ENCODE measurements at regions not wholly inside any gene's neighbourhood (a gene's known extent, or its start where the extent isn't known, plus 50 kb on each side); places are given as distances from the start of the nearest gene placed in this dataset.

DNA sequence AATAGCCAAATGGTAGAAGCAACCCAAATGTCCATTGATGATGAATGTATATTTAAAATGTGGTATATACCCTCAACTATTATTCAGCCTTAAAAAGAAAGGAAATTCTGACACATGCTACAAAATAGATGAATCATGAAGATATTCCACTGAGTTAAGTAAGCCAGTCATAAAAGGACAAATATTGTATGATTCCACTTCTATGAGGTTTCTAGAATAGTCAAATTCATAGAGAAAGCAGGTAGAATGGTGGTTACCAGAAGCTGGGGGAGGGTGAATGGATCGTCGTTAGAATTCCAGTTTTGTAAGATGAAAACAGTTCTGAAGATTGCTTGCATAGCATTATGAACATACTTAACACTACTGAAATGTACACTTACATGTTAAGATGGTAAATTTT is 214.3 kb upstream of the MYLIP start:
- no peak for DNase-seq (ENCODE audit: low read depth)
- no peak overlapping the region for H3K4me3 ChIP-seq (ENCODE audit: low read depth, low read length)
- TF ChIP-seq, protein P1, sequence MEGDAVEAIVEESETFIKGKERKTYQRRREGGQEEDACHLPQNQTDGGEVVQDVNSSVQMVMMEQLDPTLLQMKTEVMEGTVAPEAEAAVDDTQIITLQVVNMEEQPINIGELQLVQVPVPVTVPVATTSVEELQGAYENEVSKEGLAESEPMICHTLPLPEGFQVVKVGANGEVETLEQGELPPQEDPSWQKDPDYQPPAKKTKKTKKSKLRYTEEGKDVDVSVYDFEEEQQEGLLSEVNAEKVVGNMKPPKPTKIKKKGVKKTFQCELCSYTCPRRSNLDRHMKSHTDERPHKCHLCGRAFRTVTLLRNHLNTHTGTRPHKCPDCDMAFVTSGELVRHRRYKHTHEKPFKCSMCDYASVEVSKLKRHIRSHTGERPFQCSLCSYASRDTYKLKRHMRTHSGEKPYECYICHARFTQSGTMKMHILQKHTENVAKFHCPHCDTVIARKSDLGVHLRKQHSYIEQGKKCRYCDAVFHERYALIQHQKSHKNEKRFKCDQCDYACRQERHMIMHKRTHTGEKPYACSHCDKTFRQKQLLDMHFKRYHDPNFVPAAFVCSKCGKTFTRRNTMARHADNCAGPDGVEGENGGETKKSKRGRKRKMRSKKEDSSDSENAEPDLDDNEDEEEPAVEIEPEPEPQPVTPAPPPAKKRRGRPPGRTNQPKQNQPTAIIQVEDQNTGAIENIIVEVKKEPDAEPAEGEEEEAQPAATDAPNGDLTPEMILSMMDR (IDR thresholded peaks at IDR 0.05; ENCODE audit: insufficient read depth, low read length) = no peak

- H3K4me3 ChIP-seq (ENCODE audit: low read depth, low read length) = no peak overlapping the region
- TF ChIP-seq, protein P1 (IDR thresholded peaks at IDR 0.05; ENCODE audit: insufficient read depth, low read length) = no peak
- no peak for DNase-seq (ENCODE audit: low read depth)
Observed at GRCh38 chr6:15913573-15913972, 215.3 kb upstream of the MYLIP start.

GRCh38 chr6:15912505-15913400 is 216.1 kb upstream of the MYLIP start:
- no peak for DNase-seq (ENCODE audit: low read depth)
- H3K4me3 ChIP-seq (ENCODE audit: low read depth, low read length) = no peak overlapping the region
- TF ChIP-seq, protein P1 (IDR thresholded peaks at IDR 0.05; ENCODE audit: insufficient read depth, low read length) = no peak

- H3K4me3 ChIP-seq (ENCODE audit: low read depth, low read length) = no peak overlapping the region
- DNase-seq (ENCODE audit: low read depth) = no peak
- TF ChIP-seq, protein P1 (IDR thresholded peaks at IDR 0.05; ENCODE audit: insufficient read depth, low read length) = no peak
Observed at GRCh38 chr6:15911753-15912504, 217.0 kb upstream of the MYLIP start.

- TF ChIP-seq, protein P1 (IDR thresholded peaks at IDR 0.05; ENCODE audit: insufficient read depth, low read length) = no peak
- H3K4me3 ChIP-seq (ENCODE audit: low read depth, low read length) = no peak overlapping the region
- DNase-seq (ENCODE audit: low read depth) = no peak
Observed at GRCh38 chr6:15909290-15910070, 219.4 kb upstream of the MYLIP start.

- no peak for DNase-seq (ENCODE audit: low read depth)
- no peak overlapping the region for H3K4me3 ChIP-seq (ENCODE audit: low read depth, low read length)
- TF ChIP-seq, protein P1 (IDR thresholded peaks at IDR 0.05; ENCODE audit: insufficient read depth, low read length) = no peak
Observed at GRCh38 chr6:15908871-15909270, 220.0 kb upstream of the MYLIP start.

Measured in fibroblast of the aortic adventitia (primary cell).